ENCODE measurements at regions not wholly inside any gene's neighbourhood (a gene's known extent, or its start where the extent isn't known, plus 50 kb on each side); places are given as distances from the start of the nearest gene placed in this dataset.

DNA sequence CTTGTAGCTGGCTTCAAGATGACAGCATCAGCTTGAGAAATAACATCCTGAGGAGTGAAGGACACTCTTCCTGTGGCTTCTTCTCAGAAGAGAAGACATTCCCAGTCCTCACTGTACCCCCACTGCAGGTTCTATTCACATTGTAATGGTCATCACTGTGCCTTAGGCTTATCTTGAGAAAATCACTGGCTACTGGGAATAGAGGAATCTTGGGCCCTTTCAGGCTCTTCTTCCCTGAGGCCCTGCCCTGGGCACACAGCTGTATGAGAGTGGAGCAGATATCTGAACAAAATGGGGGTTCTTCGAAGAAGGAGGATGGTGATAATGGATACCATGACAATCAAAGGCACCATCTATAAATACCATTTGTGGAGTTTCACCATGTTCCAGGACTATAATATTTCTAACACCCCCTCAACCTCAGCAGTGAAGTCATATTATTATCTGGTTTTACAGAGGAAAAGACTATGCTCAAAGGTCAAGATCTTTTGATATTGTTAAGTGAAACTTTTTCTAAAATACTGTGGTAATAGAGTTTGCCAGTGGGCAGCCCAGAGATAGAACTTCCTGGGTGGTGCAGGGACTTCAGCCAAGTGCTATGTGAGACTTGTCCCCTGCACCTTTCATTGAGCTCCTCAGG is 143.1 kb upstream of the KCNE2 start:
- H3K27ac ChIP-seq (ENCODE audit: low read depth) = no peak overlapping the region
- no peaks in the 10 kb centered on the region; the same call in 1 of the 2 replicates for H3K4me1 ChIP-seq (ENCODE audit: insufficient read depth)
- H3K27me3 ChIP-seq (ENCODE audit: insufficient read depth) = no peaks in the 10 kb centered on the region
- H4K20me1 ChIP-seq (replicated peaks; ENCODE audit: insufficient read depth) = no peaks in the 10 kb centered on the region
- Mint-ChIP-seq H3K36me3 (ENCODE audit: low read depth) (no peaks in the 10 kb centered on the region), H3K4me3 (no peak overlapping the region), H3K4me1 (no peaks in the 10 kb centered on the region; the same call in 1 of the 3 replicates), H3K9me3 (no peaks in the 10 kb centered on the region; the same call in 2 of the 3 replicates), H3K27me3 (ENCODE audit: insufficient read depth, low read depth, poor library complexity) (peaks cover 2% of the 10 kb centered on the region), H3K27ac (no peak overlapping the region)
- no peaks in the 10 kb centered on the region for H3F3A ChIP-seq (replicated peaks; ENCODE audit: low read depth)
- no peak overlapping the region for H3K4me3 ChIP-seq
- TF ChIP-seq, protein P1, sequence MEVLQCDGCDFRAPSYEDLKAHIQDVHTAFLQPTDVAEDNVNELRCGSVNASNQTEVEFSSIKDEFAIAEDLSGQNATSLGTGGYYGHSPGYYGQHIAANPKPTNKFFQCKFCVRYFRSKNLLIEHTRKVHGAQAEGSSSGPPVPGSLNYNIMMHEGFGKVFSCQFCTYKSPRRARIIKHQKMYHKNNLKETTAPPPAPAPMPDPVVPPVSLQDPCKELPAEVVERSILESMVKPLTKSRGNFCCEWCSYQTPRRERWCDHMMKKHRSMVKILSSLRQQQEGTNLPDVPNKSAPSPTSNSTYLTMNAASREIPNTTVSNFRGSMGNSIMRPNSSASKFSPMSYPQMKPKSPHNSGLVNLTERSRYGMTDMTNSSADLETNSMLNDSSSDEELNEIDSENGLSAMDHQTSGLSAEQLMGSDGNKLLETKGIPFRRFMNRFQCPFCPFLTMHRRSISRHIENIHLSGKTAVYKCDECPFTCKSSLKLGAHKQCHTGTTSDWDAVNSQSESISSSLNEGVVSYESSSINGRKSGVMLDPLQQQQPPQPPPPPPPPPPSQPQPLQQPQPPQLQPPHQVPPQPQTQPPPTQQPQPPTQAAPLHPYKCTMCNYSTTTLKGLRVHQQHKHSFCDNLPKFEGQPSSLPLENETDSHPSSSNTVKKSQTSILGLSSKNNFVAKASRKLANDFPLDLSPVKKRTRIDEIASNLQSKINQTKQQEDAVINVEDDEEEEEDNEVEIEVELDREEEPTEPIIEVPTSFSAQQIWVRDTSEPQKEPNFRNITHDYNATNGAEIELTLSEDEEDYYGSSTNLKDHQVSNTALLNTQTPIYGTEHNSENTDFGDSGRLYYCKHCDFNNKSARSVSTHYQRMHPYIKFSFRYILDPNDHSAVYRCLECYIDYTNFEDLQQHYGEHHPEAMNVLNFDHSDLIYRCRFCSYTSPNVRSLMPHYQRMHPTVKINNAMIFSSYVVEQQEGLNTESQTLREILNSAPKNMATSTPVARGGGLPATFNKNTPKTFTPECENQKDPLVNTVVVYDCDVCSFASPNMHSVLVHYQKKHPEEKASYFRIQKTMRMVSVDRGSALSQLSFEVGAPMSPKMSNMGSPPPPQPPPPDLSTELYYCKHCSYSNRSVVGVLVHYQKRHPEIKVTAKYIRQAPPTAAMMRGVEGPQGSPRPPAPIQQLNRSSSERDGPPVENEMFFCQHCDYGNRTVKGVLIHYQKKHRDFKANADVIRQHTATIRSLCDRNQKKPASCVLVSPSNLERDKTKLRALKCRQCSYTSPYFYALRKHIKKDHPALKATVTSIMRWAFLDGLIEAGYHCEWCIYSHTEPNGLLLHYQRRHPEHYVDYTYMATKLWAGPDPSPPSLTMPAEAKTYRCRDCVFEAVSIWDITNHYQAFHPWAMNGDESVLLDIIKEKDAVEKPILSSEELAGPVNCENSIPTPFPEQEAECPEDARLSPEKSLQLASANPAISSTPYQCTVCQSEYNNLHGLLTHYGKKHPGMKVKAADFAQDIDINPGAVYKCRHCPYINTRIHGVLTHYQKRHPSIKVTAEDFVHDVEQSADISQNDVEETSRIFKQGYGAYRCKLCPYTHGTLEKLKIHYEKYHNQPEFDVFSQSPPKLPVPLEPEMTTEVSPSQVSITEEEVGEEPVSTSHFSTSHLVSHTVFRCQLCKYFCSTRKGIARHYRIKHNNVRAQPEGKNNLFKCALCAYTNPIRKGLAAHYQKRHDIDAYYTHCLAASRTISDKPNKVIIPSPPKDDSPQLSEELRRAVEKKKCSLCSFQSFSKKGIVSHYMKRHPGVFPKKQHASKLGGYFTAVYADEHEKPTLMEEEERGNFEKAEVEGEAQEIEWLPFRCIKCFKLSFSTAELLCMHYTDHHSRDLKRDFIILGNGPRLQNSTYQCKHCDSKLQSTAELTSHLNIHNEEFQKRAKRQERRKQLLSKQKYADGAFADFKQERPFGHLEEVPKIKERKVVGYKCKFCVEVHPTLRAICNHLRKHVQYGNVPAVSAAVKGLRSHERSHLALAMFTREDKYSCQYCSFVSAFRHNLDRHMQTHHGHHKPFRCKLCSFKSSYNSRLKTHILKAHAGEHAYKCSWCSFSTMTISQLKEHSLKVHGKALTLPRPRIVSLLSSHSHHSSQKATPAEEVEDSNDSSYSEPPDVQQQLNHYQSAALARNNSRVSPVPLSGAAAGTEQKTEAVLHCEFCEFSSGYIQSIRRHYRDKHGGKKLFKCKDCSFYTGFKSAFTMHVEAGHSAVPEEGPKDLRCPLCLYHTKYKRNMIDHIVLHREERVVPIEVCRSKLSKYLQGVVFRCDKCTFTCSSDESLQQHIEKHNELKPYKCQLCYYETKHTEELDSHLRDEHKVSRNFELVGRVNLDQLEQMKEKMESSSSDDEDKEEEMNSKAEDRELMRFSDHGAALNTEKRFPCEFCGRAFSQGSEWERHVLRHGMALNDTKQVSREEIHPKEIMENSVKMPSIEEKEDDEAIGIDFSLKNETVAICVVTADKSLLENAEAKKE (CRISPR knock-in tag; IDR thresholded peaks at IDR 0.05) = no peak
- TF ChIP-seq, protein P2, sequence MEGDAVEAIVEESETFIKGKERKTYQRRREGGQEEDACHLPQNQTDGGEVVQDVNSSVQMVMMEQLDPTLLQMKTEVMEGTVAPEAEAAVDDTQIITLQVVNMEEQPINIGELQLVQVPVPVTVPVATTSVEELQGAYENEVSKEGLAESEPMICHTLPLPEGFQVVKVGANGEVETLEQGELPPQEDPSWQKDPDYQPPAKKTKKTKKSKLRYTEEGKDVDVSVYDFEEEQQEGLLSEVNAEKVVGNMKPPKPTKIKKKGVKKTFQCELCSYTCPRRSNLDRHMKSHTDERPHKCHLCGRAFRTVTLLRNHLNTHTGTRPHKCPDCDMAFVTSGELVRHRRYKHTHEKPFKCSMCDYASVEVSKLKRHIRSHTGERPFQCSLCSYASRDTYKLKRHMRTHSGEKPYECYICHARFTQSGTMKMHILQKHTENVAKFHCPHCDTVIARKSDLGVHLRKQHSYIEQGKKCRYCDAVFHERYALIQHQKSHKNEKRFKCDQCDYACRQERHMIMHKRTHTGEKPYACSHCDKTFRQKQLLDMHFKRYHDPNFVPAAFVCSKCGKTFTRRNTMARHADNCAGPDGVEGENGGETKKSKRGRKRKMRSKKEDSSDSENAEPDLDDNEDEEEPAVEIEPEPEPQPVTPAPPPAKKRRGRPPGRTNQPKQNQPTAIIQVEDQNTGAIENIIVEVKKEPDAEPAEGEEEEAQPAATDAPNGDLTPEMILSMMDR (conservative IDR thresholded peaks at IDR 0.05; ENCODE audit: low read depth in 2 of 2) = no peak
- no peak for TF ChIP-seq EZH2phosphoT487 (IDR thresholded peaks at IDR 0.05; ENCODE audit: unreplicated experiment)
- TF ChIP-seq STAT1 (IDR thresholded peaks at IDR 0.05; ENCODE audit: unreplicated experiment) = no peak
- TF ChIP-seq ZNF331 (CRISPR knock-in tag; IDR thresholded peaks at IDR 0.05; ENCODE audit: low read depth) = no peak
- no peak for TF ChIP-seq NANOG (IDR thresholded peaks at IDR 0.05; ENCODE audit: borderline replicate concordance)
- TF ChIP-seq, protein P3, sequence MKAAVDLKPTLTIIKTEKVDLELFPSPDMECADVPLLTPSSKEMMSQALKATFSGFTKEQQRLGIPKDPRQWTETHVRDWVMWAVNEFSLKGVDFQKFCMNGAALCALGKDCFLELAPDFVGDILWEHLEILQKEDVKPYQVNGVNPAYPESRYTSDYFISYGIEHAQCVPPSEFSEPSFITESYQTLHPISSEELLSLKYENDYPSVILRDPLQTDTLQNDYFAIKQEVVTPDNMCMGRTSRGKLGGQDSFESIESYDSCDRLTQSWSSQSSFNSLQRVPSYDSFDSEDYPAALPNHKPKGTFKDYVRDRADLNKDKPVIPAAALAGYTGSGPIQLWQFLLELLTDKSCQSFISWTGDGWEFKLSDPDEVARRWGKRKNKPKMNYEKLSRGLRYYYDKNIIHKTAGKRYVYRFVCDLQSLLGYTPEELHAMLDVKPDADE (IDR thresholded peaks at IDR 0.05) = no peak
- no peak for TF ChIP-seq CREB1 (CRISPR knock-in tag; IDR thresholded peaks at IDR 0.05; ENCODE audit: low read depth)
- TF ChIP-seq POLR2AphosphoS5 (IDR thresholded peaks at IDR 0.05; ENCODE audit: low read depth) = no peak
- no peak for TF ChIP-seq EZH2 (IDR thresholded peaks at IDR 0.05; ENCODE audit: low read depth, unreplicated experiment)
- TF ChIP-seq, protein P4, sequence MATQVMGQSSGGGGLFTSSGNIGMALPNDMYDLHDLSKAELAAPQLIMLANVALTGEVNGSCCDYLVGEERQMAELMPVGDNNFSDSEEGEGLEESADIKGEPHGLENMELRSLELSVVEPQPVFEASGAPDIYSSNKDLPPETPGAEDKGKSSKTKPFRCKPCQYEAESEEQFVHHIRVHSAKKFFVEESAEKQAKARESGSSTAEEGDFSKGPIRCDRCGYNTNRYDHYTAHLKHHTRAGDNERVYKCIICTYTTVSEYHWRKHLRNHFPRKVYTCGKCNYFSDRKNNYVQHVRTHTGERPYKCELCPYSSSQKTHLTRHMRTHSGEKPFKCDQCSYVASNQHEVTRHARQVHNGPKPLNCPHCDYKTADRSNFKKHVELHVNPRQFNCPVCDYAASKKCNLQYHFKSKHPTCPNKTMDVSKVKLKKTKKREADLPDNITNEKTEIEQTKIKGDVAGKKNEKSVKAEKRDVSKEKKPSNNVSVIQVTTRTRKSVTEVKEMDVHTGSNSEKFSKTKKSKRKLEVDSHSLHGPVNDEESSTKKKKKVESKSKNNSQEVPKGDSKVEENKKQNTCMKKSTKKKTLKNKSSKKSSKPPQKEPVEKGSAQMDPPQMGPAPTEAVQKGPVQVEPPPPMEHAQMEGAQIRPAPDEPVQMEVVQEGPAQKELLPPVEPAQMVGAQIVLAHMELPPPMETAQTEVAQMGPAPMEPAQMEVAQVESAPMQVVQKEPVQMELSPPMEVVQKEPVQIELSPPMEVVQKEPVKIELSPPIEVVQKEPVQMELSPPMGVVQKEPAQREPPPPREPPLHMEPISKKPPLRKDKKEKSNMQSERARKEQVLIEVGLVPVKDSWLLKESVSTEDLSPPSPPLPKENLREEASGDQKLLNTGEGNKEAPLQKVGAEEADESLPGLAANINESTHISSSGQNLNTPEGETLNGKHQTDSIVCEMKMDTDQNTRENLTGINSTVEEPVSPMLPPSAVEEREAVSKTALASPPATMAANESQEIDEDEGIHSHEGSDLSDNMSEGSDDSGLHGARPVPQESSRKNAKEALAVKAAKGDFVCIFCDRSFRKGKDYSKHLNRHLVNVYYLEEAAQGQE (IDR thresholded peaks at IDR 0.05; ENCODE audit: unreplicated experiment) = no peak
- no peak overlapping the region for H3K4me2 ChIP-seq
- DNase-seq (ENCODE audit: low spot score) (no peak), ATAC-seq (no peak)
- no peaks in the 10 kb centered on the region for H3K79me2 ChIP-seq (replicated peaks; ENCODE audit: insufficient read depth)
- no peak overlapping the region for H2AFZ ChIP-seq
- H3K36me3 ChIP-seq (ENCODE audit: insufficient read depth) = no peaks in the 10 kb centered on the region
- H3K9me2 ChIP-seq (ENCODE audit: insufficient read depth) = peaks cover 15% of the 10 kb centered on the region

Measured in GM23338 (cell line).